GM18870 (cell line): ENCODE measurements at regions not wholly inside any gene's neighbourhood (a gene's known extent, or its start where the extent isn't known, plus 50 kb on each side); places are given as distances from the start of the nearest gene placed in this dataset.

Source experiments
- ATAC-seq: cut with Tn5 transposase; IDR thresholded peaks from one replicate; pipeline ENCODE4 v1.9.1; 2021; ENCODE audit warnings: moderate library complexity; ENCODE audit not compliant: unreplicated experiment

GRCh38 chrX:22650691-22651090, 349.1 kb upstream of the DDX53 start:
- no peak for ATAC-seq

- no peak for ATAC-seq
Measured at GRCh38 chrX:22652596-22652995, 347.2 kb upstream of the DDX53 start.

- no peak for ATAC-seq
Measured at GRCh38 chrX:22660756-22661155, 339.0 kb upstream of the DDX53 start.

- ATAC-seq: no peak
Measured at GRCh38 chrX:22662776-22663175, 337.0 kb upstream of the DDX53 start.

- ATAC-seq: no peak
Measured at GRCh38 chrX:22664826-22665225, 334.9 kb upstream of the DDX53 start.

GRCh38 chrX:22665818-22666217, 333.9 kb upstream of the DDX53 start:
- no peak for ATAC-seq

- no peak for ATAC-seq
Measured at GRCh38 chrX:22666441-22666840, 333.3 kb upstream of the DDX53 start.

GRCh38 chrX:22674932-22675331, 324.8 kb upstream of the DDX53 start:
- no peak for ATAC-seq

GRCh38 chrX:22686138-22686541, 313.6 kb upstream of the DDX53 start:
- no peak for ATAC-seq

- no peak for ATAC-seq
Measured at GRCh38 chrX:22689290-22689689, 310.5 kb upstream of the DDX53 start.

GRCh38 chrX:22690116-22690515, 309.6 kb upstream of the DDX53 start:
- no peak for ATAC-seq

- no peak for ATAC-seq
Measured at GRCh38 chrX:22691966-22692565, 307.7 kb upstream of the DDX53 start.

GRCh38 chrX:22698151-22698550, 301.6 kb upstream of the DDX53 start:
- no peak for ATAC-seq

- no peak for ATAC-seq
Measured at GRCh38 chrX:22699581-22700091, 300.1 kb upstream of the DDX53 start.

- ATAC-seq: no peak
Measured at GRCh38 chrX:22712942-22713341, 286.8 kb upstream of the DDX53 start.

- no peak for ATAC-seq
Measured at GRCh38 chrX:22730542-22730941, 269.2 kb upstream of the DDX53 start.

- no peak for ATAC-seq
Measured at GRCh38 chrX:22737541-22737940, 262.2 kb upstream of the DDX53 start.

GRCh38 chrX:22739276-22739675, 260.5 kb upstream of the DDX53 start:
- ATAC-seq: no peak

GRCh38 chrX:22740836-22741235, 258.9 kb upstream of the DDX53 start:
- no peak for ATAC-seq

- ATAC-seq: no peak
Measured at GRCh38 chrX:22742174-22742573, 257.6 kb upstream of the DDX53 start.

GRCh38 chrX:22746081-22746480, 253.7 kb upstream of the DDX53 start:
- no peak for ATAC-seq

- peak; percentile 88 for ATAC-seq
Measured at GRCh38 chrX:22748093-22748999, 251.4 kb upstream of the DDX53 start.
